Stimulated activated CD8-positive, alpha-beta memory T cell treated with anti-CD3 and anti-CD28 coated beads, Interleukin-4, amount 100 ng/mL, for 4 hours (primary cell): ENCODE measurements at regions not wholly inside any gene's neighbourhood (a gene's known extent, or its start where the extent isn't known, plus 50 kb on each side); places are given as distances from the start of the nearest gene placed in this dataset.

Source experiments
- DNase-seq, 2 donors: peaks; one replicate each; pipeline ENCODE4 v3.0.0-alpha.2; 2020; ENCODE audit warnings: low read depth in 2 of 2, low spot score in 1 of 2

DNA sequence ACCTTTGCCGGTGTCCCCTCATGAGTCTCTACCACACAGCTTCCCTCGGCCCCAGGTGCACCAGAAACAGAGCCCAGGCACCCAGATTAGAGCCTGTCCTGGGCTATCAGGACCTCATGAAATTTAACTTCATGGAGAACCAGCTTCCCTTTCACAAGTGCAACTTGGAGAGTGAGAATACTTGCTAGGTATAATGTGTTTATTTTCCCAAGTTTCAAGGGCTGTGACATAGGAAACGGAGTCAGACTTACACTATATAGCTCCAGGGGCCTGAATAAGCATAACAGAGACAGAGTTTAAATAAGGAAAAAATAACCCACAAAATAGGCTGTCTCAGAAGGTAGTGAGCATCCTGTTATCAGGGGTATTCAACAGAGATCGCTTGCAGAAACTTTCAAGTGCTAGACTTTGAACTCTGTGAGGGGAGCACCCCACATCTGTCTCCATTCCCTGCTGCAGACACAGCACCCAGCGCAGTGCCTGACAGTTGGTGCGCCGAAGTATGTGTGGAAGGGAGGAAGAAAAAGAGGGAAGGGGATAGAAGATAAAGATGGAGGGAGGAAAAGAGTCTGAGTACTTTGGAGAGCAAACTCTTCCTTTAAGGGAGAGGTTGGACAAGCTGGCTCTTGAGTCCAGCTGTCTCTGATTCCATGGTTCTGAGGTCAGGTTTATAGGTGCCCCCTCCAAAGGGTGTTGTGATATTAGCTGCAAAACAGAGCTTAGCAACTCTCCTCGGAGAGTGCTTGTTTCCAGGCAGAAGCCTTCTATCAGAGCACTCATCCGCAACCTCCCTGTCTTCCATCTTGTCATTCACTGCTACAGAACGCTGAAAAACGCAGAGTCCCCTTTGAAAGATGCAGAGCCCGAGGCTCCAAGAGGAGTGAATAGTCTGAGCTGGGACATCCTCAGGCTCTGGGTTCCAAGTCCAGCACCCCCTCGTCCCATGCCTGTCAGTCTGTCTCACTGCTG is 84.8 kb downstream of the CPN2 start:
- DNase-seq = no peak

GRCh38 chr3:194267744-194268653 is 83.1 kb downstream of the CPN2 start:
- DNase-seq = no peak

GRCh38 chr3:194268654-194269512 is 82.2 kb downstream of the CPN2 start:
- no peak for DNase-seq

DNA sequence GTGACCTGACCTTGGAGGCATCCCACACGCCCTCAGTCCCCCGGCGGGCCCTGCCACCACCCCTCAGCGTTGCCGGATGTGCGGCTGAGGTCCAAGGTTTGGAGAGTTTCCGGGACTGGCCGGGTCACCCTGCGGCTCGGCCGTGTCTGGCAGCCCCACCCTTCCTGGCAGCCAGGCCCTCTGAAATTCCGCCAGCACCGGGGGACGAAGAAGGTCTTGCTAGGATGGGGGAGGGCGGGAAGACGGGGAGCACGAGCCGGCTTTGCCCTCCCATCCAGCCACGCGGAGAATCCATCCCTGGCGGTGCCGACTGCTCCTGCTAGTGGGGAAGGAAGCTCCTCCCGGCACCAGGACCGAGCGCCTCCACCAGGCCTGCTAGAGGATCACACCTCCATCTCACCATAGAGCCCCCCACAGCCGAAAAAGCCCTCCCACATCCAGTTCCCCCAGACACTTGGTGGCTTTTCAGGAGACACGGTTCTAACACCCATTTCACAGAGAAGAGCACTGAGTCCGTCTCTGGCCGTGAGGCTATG is 81.5 kb downstream of the CPN2 start:
- no peak for DNase-seq

DNA sequence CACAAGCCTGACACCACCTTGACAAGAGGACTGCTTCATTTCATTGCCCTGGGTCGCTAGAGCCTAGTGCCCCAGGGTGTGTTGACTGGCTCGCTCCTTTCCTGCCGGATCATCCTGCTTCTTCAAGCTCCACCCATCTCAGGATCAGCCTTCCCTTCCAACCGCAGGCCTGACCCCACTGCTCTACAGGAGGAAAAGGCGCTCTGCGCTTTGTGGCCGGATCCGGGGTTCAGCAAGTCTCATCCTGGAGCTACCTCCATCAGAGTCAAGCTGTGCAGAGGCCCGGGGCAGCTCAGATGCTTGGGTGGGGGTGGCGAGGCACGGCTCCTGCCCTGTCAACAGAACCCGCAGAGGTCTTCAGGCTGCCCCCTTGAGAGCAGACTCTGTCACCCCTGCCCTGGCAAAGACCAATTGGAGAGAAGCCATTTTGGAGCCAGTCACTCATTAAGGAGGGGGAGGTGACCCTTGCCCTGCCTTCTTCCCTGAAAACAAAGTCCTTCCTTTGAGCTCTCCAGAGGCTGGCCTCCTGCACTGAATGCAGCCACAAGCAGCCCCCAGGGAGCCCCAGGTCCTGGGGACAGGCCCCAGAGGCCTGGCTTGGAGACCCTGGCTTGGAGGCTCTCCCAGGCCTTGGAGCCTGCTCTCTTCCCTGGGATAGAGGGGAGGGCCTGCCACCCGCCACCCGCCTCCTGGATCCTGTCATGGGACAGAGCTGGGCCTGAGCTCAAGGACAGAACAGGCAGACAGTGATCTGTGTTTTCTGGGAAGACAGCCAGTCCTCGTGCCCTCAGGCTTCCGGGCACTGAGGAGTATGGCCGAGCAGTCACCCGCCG is 80.3 kb downstream of the CPN2 start:
- no peak for DNase-seq

- no peak for DNase-seq
Measured at GRCh38 chr3:194271460-194272035, 79.6 kb downstream of the CPN2 start.

- DNase-seq = no peak
Measured at GRCh38 chr3:194272221-194272620, 78.9 kb downstream of the CPN2 start.

- no peak for DNase-seq
Measured at GRCh38 chr3:194272861-194273742, 78.0 kb downstream of the CPN2 start.

- no peak for DNase-seq
Measured at GRCh38 chr3:194273743-194274310, 77.3 kb downstream of the CPN2 start.

DNA sequence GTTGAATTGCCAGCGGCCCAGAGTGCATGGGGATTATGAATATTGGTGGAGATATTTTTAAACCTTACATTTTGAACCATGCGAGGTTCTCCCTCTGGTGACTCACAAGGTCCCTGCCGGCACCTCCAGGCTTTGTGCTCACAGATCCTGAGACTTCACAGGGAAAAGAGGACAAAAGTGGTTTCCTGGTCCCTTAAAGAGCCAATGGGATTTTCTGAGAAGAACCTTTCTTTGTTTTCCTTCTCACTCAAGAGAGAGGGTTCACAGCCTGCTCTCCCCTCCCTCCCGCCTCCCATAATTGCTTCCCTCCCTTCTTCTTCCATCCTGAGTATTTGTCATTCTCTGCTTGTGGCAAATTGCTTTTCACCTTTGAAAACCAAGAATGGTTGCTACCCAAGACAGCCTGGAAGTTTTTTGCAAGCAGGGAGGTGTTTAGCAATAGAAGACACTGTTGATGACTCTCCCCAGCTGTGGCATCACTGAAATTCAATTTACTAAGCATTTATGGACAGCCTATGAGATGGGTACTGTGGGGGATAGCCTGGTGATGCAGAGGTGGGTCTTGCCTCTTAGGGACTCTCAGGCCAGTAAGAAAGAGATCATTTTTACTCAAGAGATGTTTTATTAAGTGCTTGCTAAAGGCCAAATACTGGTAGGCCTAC is 76.6 kb downstream of the CPN2 start:
- no peak for DNase-seq

DNA sequence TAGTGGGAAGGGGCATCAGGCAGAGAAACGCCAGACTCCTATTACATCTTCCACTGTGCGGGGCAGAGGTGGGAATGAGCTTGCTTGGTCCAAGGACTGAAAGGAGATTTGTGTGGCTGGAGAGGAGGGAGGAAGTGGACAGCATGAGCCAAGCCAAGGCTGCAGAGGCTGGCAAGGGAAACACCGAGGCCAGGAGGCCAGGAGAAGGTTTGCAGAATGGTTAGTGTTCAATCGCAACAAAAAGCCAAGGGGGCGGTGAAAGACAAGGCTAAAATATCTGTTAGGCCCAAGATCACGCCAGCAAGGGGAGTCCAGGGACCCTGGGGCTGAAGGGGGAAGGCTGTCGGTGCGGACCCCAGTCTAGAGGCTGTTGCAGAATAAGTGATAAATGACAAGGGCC is 75.8 kb downstream of the CPN2 start:
- no peak for DNase-seq

- DNase-seq = no peak
Measured at GRCh38 chr3:194275721-194276120, 75.4 kb downstream of the CPN2 start.

GRCh38 chr3:194276768-194277103 is 74.4 kb downstream of the CPN2 start:
- no peak for DNase-seq

DNA sequence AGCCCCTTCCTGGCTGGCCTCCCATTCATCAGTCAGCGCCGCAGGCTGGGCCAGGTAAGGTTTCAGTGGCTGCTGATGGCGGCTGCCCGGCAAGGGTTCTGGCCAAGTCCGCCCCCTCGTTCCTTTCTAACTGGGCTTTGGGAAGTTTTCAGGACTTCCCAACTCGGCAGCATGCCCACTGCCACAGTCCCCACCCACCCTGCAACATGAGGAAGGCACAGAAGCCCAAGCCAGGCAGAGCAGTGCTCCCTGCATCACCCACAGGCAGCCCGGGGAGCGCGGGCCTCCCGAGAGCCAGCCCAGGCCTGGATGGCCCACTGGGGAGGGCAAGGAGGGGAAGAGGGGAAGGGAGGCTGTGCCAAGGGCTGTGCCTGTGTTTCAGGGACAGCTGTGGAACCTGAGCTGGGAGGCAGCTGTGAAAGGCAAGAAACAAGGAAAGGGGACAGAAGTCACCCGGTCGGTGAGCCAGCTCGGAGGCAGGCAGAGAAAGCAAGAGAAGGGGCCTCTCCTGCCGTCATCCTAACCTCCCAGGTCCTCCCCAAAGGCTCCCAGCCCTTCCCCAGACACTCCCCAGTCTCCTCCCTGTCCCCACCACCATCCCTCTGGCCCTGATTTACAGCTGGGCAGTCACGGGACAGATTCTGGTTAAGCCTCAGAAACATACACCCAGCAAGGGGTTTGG is 73.9 kb downstream of the CPN2 start:
- DNase-seq = no peak

DNA sequence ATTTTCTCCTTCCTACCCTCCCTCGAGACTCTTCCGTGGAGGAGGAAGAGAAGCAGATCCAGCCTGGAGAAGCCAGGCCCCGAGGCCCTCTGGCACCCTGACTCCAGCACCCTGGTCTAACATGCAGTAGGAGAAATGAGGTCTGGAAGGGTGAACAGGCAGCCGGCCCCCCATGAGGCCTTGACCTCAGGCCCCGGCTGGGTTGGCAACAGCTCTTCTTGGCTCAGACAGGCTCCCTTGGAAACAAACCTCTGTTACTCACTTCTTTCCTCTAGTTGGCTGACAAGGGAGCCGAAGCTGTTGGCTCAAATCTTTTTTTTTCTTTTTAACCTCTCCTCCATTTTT is 73.4 kb downstream of the CPN2 start:
- DNase-seq = no peak

GRCh38 chr3:194278186-194278845 is 72.8 kb downstream of the CPN2 start:
- DNase-seq = no peak

GRCh38 chr3:194279101-194279500 is 72.0 kb downstream of the CPN2 start:
- DNase-seq = no peak
